ENCODE measurements at regions not wholly inside any gene's neighbourhood (a gene's known extent, or its start where the extent isn't known, plus 50 kb on each side); places are given as distances from the start of the nearest gene placed in this dataset.
A peak's percentile ranks its signal among the peaks of the same experiment; 100 is the strongest.

GRCh38 chr10:111516144-111516543, 439.3 kb downstream of the ADRA2A start:
- no peak for DNase-seq

- DNase-seq: no peak
Measured at GRCh38 chr10:111522141-111522540, 445.3 kb downstream of the ADRA2A start.

GRCh38 chr10:111522551-111522950, 445.7 kb downstream of the ADRA2A start:
- no peak for DNase-seq

- DNase-seq: no peak
Measured at GRCh38 chr10:111523016-111523415, 446.2 kb downstream of the ADRA2A start.

- DNase-seq: no peak
Measured at GRCh38 chr10:111524134-111524533, 447.3 kb downstream of the ADRA2A start.

- no peak for DNase-seq
Measured at GRCh38 chr10:111525696-111526095, 448.9 kb downstream of the ADRA2A start.

GRCh38 chr10:111531690-111532089, 454.9 kb downstream of the ADRA2A start:
- no peak for DNase-seq

GRCh38 chr10:111532139-111532538, 455.3 kb downstream of the ADRA2A start:
- DNase-seq: no peak

- no peak for DNase-seq
Measured at GRCh38 chr10:111539246-111539645, 462.4 kb downstream of the ADRA2A start.

GRCh38 chr10:111543854-111544253, 467.0 kb downstream of the ADRA2A start:
- no peak for DNase-seq

GRCh38 chr10:111545861-111546605, 469.2 kb downstream of the ADRA2A start:
- DNase-seq: no peak

- DNase-seq: no peak
Measured at GRCh38 chr10:111548084-111548726, 471.4 kb downstream of the ADRA2A start.

- DNase-seq: no peak
Measured at GRCh38 chr10:111551001-111551400, 474.2 kb downstream of the ADRA2A start.

- DNase-seq: no peak
Measured at GRCh38 chr10:111556666-111557065, 479.8 kb downstream of the ADRA2A start.

GRCh38 chr10:111558211-111558610, 481.4 kb downstream of the ADRA2A start:
- DNase-seq: no peak

GRCh38 chr10:111560027-111560426, 483.2 kb downstream of the ADRA2A start:
- DNase-seq: no peak

- DNase-seq: no peak
Measured at GRCh38 chr10:111561124-111561523, 484.3 kb downstream of the ADRA2A start.

GRCh38 chr10:111565542-111565941, 488.7 kb downstream of the ADRA2A start:
- DNase-seq: no peak

GRCh38 chr10:111578076-111578475, 501.2 kb downstream of the ADRA2A start:
- no peak for DNase-seq

- DNase-seq: no peak
Measured at GRCh38 chr10:111579473-111579872, 502.6 kb downstream of the ADRA2A start.

GRCh38 chr10:111590703-111591102, 513.9 kb downstream of the ADRA2A start:
- DNase-seq: no peak

GRCh38 chr10:111593578-111593977, 516.7 kb downstream of the ADRA2A start:
- no peak for DNase-seq

GRCh38 chr10:111595173-111595572, 518.3 kb downstream of the ADRA2A start:
- no peak for DNase-seq

- peak; percentile 38 for DNase-seq
Measured at GRCh38 chr10:111598433-111599059, 521.7 kb downstream of the ADRA2A start.
